ENCODE measurements at regions not wholly inside any gene's neighbourhood (a gene's known extent, or its start where the extent isn't known, plus 50 kb on each side); places are given as distances from the start of the nearest gene placed in this dataset.

- no peak for TF ChIP-seq EZH2 (IDR thresholded peaks at IDR 0.05; ENCODE audit: insufficient read depth, poor library complexity, severe bottlenecking)
- no peak for TF ChIP-seq EZH2phosphoT487 (IDR thresholded peaks at IDR 0.05; ENCODE audit: insufficient read depth, low read depth)
Observed at GRCh38 chr15:97259943-97260342, 700.6 kb upstream of the ARRDC4 start.

All from GM23248 (cell line).